Upper lobe of right lung (tissue), 1 donor: ENCODE measurements at regions not wholly inside any gene's neighbourhood (a gene's known extent, or its start where the extent isn't known, plus 50 kb on each side); places are given as distances from the start of the nearest gene placed in this dataset.

Experiments
- ATAC-seq: fragments of 200-7000 bp; cut with Tn5 transposase; one replicate; pipeline ENCODE4 v1.9.1; 2020; ENCODE audit warnings: mild to moderate bottlenecking, moderate library complexity
- DNase-seq: peaks from one replicate; pipeline ENCODE4 v3.0.0-alpha.2; 2020
- H3K27ac ChIP-seq: fragments of 200-600 bp; one replicate; pipeline ENCODE4 v1.8.0; 2022
- H3K27me3 ChIP-seq: fragments of 200-600 bp; one replicate; pipeline ENCODE4 v1.8.0; 2022; ENCODE audit warnings: mild to moderate bottlenecking
- H3K36me3 ChIP-seq: fragments of 200-600 bp; one replicate; pipeline ENCODE4 v1.8.0; 2022
- H3K4me1 ChIP-seq: fragments of 200-600 bp; one replicate; pipeline ENCODE4 v1.8.0; 2022
- H3K4me3 ChIP-seq: fragments of 200-600 bp; one replicate; pipeline ENCODE4 v1.8.0; 2022; ENCODE audit warnings: mild to moderate bottlenecking
- H3K9me3 ChIP-seq: fragments of 200-600 bp; one replicate; pipeline ENCODE4 v1.8.0; 2022
- intact Hi-C: fragments of 100-400 bp; cut with DNase I; formaldehyde crosslinking; loops from one replicate; pipeline ENCODE4 v1.11.0; 2022
- TF ChIP-seq, protein P1 (sequence below): fragments of 200-600 bp; IDR thresholded peaks from one replicate; pipeline ENCODE4 v1.8.0; 2022; ENCODE audit warnings: antibody characterized with exemption
- donor health status: DM: no; HTN: yes; CAD: no; lungs with severe emphysema.

DNA sequence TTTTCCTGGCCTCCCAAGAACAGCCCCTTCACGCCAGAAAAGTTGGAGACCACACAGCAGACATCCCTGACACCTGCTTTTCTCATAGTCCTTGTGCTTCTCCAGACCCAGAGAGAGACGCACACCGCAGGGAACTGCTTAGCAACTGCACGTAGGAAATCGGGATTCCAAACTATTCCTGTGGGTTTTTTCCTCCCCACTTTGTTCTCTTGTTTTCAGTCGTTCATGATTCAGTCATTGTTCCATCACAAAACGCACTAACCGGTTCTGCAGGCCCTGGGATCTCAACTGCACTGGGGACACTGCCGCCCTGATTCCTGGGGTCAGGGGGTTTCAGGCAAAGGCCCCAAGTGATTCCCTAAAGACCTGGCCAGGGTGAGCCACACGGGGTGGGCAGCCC lies 588.0 kb upstream of the KLF4 start:
- Histone ChIP-seq H3K4me1 (no peaks in the 10 kb centered on the region), H3K27me3 (no peaks in the 10 kb centered on the region), H3K27ac (no peak overlapping the region), H3K9me3 (no peaks in the 10 kb centered on the region), H3K36me3 (no peaks in the 10 kb centered on the region), H3K4me3 (no peak overlapping the region)
- intact Hi-C loops = no loop called here
- no peak for ATAC-seq
- no peak for DNase-seq
- TF ChIP-seq, protein P1, sequence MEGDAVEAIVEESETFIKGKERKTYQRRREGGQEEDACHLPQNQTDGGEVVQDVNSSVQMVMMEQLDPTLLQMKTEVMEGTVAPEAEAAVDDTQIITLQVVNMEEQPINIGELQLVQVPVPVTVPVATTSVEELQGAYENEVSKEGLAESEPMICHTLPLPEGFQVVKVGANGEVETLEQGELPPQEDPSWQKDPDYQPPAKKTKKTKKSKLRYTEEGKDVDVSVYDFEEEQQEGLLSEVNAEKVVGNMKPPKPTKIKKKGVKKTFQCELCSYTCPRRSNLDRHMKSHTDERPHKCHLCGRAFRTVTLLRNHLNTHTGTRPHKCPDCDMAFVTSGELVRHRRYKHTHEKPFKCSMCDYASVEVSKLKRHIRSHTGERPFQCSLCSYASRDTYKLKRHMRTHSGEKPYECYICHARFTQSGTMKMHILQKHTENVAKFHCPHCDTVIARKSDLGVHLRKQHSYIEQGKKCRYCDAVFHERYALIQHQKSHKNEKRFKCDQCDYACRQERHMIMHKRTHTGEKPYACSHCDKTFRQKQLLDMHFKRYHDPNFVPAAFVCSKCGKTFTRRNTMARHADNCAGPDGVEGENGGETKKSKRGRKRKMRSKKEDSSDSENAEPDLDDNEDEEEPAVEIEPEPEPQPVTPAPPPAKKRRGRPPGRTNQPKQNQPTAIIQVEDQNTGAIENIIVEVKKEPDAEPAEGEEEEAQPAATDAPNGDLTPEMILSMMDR = no peak

GRCh38 chr9:108074900-108075299 lies 585.3 kb upstream of the KLF4 start:
- H3K27ac ChIP-seq = no peak overlapping the region
- H3K9me3 ChIP-seq = no peaks in the 10 kb centered on the region
- H3K36me3 ChIP-seq = no peaks in the 10 kb centered on the region
- TF ChIP-seq, protein P1 = no peak
- no peaks in the 10 kb centered on the region for H3K27me3 ChIP-seq
- ATAC-seq = no peak
- no peak overlapping the region for H3K4me3 ChIP-seq
- DNase-seq = no peak
- intact Hi-C loops = no loop called here
- no peaks in the 10 kb centered on the region for H3K4me1 ChIP-seq

DNA sequence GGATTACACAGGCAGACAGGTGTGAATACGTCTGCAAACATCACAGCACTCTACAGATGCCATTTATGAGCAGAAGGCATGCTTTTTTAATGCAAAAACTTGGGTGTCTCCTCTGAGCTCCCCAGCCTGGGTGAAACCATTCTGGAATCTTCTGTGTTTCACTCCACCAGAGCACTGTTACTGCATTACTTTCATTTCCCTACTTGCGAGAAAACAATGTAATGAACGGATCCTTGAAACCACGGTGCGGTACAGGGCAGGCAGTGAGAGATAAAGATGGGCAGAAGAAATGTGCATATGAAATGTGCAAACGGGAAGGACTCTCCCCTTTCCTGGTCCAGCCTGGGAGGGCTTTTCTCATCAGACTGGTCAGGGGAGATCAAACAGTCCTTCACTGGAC lies 584.3 kb upstream of the KLF4 start:
- Histone ChIP-seq H3K4me1 (no peaks in the 10 kb centered on the region), H3K4me3 (no peak overlapping the region), H3K9me3 (no peaks in the 10 kb centered on the region), H3K36me3 (no peaks in the 10 kb centered on the region), H3K27me3 (no peaks in the 10 kb centered on the region), H3K27ac (no peak overlapping the region)
- ATAC-seq (peak; percentile 52), DNase-seq (no peak)
- intact Hi-C loops = no loop called here
- TF ChIP-seq, protein P1 = no peak

DNA sequence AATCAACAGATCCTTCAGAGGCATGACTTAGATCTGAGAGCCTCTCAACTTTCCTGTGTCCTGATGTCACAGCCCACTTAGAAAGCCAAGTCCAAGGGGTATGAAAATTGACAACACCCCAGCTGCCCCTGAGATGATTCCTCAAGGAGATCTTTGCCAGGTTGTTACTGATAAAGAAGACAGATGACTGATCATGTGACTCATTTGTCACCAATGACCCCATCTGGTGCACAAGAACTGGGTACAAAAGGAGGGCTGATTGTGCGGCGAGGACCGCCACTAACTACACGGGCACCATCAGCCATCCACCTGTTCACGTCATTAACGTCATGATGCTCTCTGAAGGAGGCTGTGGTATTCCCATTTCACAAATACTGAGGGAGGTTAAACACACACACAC lies 583.2 kb upstream of the KLF4 start:
- Histone ChIP-seq H3K4me3 (no peak overlapping the region), H3K27ac (no peak overlapping the region), H3K9me3 (no peaks in the 10 kb centered on the region), H3K36me3 (no peaks in the 10 kb centered on the region), H3K27me3 (no peaks in the 10 kb centered on the region), H3K4me1 (no peaks in the 10 kb centered on the region)
- TF ChIP-seq, protein P1 = no peak
- ATAC-seq = no peak
- DNase-seq = no peak
- intact Hi-C loops = no loop called here

DNA sequence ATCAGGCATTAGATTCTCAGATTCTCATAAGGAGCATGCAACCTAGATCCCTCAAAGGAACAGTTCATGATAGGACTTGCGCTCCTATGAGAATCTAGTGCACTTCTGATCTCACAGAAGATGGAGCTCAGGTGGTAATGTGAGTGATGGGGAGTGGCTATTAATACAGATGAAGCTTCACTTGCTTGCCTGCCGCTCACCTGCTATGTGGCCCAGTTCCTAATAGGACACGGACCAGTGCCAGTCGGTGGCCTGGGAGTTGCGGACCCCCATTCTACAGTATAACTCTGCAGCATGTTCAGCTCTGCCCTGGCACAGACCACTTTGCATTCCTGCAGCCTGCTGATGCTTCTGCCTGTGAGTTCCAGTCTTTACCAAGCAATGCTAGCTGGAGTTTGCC lies 581.3 kb upstream of the KLF4 start:
- H3K36me3 ChIP-seq = no peaks in the 10 kb centered on the region
- no peak for ATAC-seq
- no peaks in the 10 kb centered on the region for H3K4me1 ChIP-seq

GRCh38 chr9:108069991-108070390 lies 580.4 kb upstream of the KLF4 start:
- DNase-seq (no peak), ATAC-seq (no peak)
- intact Hi-C loops = no loop called here
- TF ChIP-seq, protein P1 = no peak
- H3K27me3 ChIP-seq = no peaks in the 10 kb centered on the region
- H3K9me3 ChIP-seq = no peaks in the 10 kb centered on the region
- no peak overlapping the region for H3K4me3 ChIP-seq
- no peaks in the 10 kb centered on the region for H3K4me1 ChIP-seq
- no peak overlapping the region for H3K27ac ChIP-seq
- no peaks in the 10 kb centered on the region for H3K36me3 ChIP-seq

More for the DNA sequence above, 581.3 kb upstream of the KLF4 start:
- Histone ChIP-seq H3K4me3 (no peak overlapping the region), H3K27me3 (no peaks in the 10 kb centered on the region), H3K27ac (no peak overlapping the region), H3K9me3 (no peaks in the 10 kb centered on the region)
- DNase-seq = no peak
- TF ChIP-seq, protein P1 = no peak
- intact Hi-C loops = no loop called here
